HCT116 (cell line): ENCODE measurements at regions not wholly inside any gene's neighbourhood (a gene's known extent, or its start where the extent isn't known, plus 50 kb on each side); places are given as distances from the start of the nearest gene placed in this dataset.
"Not testable (repeated sequence)": the region's sequence is repeated elsewhere in the genome, so short reads cannot be mapped to it uniquely, and the experiment has no call there.

Experiments
- ATAC-seq: fragments of 200-7000 bp; cut with Tn5 transposase; 2 replicates; pipeline ENCODE4 v1.9.1; 2020; ENCODE audit warnings: mild to moderate bottlenecking, moderate library complexity
- BruUV-seq: library from RNA; stranded (reverse); fragments of 400-500 nt; replicated peaks from 2 replicates; lab custom pipeline; 2021; lab: Mats Ljungman, UMichigan
- CTCF ChIA-PET: fragments of 300-600 bp; sonication (Branson Sonifier 250); formaldehyde crosslinking; loops from one replicate; lab custom pipeline; 2021; ENCODE audit warnings: antibody characterized with exemption; lab: Charles Lee
- POLR2A ChIA-PET: fragments of 300-600, 350-600 bp; sonication (Branson Sonifier 250); formaldehyde crosslinking; loops from one replicate; lab custom pipeline; 2021; ENCODE audit warnings: antibody characterized with exemption; lab: Charles Lee
- RAD21 ChIA-PET, 2 experiments: fragments of 300-600 bp; sonication (Branson Sonifier 250); formaldehyde crosslinking; loops; one replicate each; lab custom pipeline; 2023; ENCODE audit warnings: low total read pairs in 2 of 2; ENCODE audit not compliant: uncharacterized antibody in 2 of 2, unreplicated experiment in 2 of 2, low non-redundant PET in 1 of 2; lab: Charles Lee
- DNase-seq: peaks from one replicate; pipeline ENCODE4 v3.0.0-alpha.2; 2010; ENCODE audit warnings: low read depth, low spot score
- H2AFZ ChIP-seq: fragments of 200-600 bp; shearing (Covaris generic), sonication (generic); 2 replicates; pipeline ENCODE4 v1.6.1; 2017; ENCODE audit warnings: low read depth, mixed run types, mixed read lengths, antibody characterized with exemption, low read length; ENCODE audit not compliant: poor library complexity, severe bottlenecking
- H3K27ac ChIP-seq: 2 replicates; pipeline ENCODE4 v1.5.1; 2012; ENCODE audit warnings: low read depth, low read length
- H3K27me3 ChIP-seq: fragments of 200-600 bp; sonication (generic); 2 replicates; pipeline ENCODE4 v1.6.1; 2016; ENCODE audit warnings: mixed run types, low read length, mixed read lengths; ENCODE audit not compliant: insufficient read depth
- H3K36me3 ChIP-seq, 2 experiments: fragments of 200-500 bp in 1 of 2; fragments of 200-600 bp in 1 of 2; sonication (Bioruptor generic) in 1 of 2; sonication (generic) in 1 of 2; 2 replicates each; pipeline versions ENCODE4 v1.5.1 to v1.6.1; 2014 to 2016; ENCODE audit warnings: low read length in 2 of 2, inconsistent platforms in 1 of 2, mixed read lengths in 1 of 2, mixed run types in 1 of 2; ENCODE audit not compliant: insufficient read depth in 2 of 2, control insufficient read depth in 1 of 2
- H3K4me1 ChIP-seq, 2 experiments: fragments of 200-600 bp in 1 of 2; sonication (generic) in 1 of 2; 2 replicates each; pipeline versions ENCODE4 v1.5.1 to v1.6.1; 2012 to 2017; ENCODE audit warnings: low read length in 2 of 2, inconsistent platforms in 1 of 2, mild to moderate bottlenecking in 1 of 2, mixed read lengths in 1 of 2, mixed run types in 1 of 2, moderate library complexity in 1 of 2; ENCODE audit not compliant: insufficient read depth in 2 of 2, control insufficient read depth in 1 of 2
- H3K4me2 ChIP-seq: fragments of 200-600 bp; sonication (generic); 2 replicates; pipeline ENCODE4 v1.6.1; 2017; ENCODE audit warnings: mixed run types, low read length, mixed read lengths
- H3K4me3 ChIP-seq, 2 experiments: fragments of 200-600 bp in 1 of 2; sonication (generic) in 1 of 2; replicated peaks in 1 of 2; 2 replicates each; pipeline ENCODE4 v1.5.1; 2011 to 2016; ENCODE audit warnings: low read length in 2 of 2, control low read depth in 1 of 2, low read depth in 1 of 2, mild to moderate bottlenecking in 1 of 2, mixed read lengths in 1 of 2, mixed run types in 1 of 2
- H3K79me2 ChIP-seq: fragments of 200-600 bp; sonication (generic); 2 replicates; pipeline ENCODE4 v1.6.1; 2017; ENCODE audit warnings: mild to moderate bottlenecking, mixed run types, low read length, moderate library complexity, mixed read lengths; ENCODE audit not compliant: insufficient read depth
- H3K9ac ChIP-seq: fragments of 200-600 bp; sonication (generic); 2 replicates; pipeline ENCODE4 v1.6.1; 2016; ENCODE audit warnings: low read length, mixed read lengths
- H3K9me2 ChIP-seq: fragments of 200-600 bp; sonication (generic), shearing (Covaris generic); 2 replicates; pipeline ENCODE4 v1.6.1; 2017; ENCODE audit warnings: mixed run types, mild to moderate bottlenecking, moderate library complexity; ENCODE audit not compliant: insufficient read depth
- H3K9me3 ChIP-seq, 2 experiments: fragments of 200-500 bp in 1 of 2; fragments of 200-600 bp in 1 of 2; sonication (Bioruptor generic) in 1 of 2; sonication (generic) in 1 of 2; 2 replicates each; pipeline ENCODE4 v1.6.1; 2014 to 2017; ENCODE audit warnings: low read length in 2 of 2, mixed read lengths in 2 of 2, inconsistent platforms in 1 of 2, low read depth in 1 of 2, mild to moderate bottlenecking in 1 of 2, mixed run types in 1 of 2, moderate library complexity in 1 of 2; ENCODE audit not compliant: control insufficient read depth in 1 of 2, insufficient read depth in 1 of 2
- H4K20me1 ChIP-seq: fragments of 200-600 bp; sonication (generic), shearing (Covaris generic); 2 replicates; pipeline ENCODE4 v1.6.1; 2017; ENCODE audit warnings: mixed run types, mild to moderate bottlenecking, moderate library complexity; ENCODE audit not compliant: insufficient read depth
- EZH2phosphoT487 ChIP-seq: fragments of 200-600 bp; IDR thresholded peaks from 2 replicates; pipeline ENCODE4 v1.6.1; 2018; ENCODE audit warnings: antibody characterized with exemption, borderline replicate concordance
- FOSL1 ChIP-seq: IDR thresholded peaks from 2 replicates; pipeline ENCODE4 v1.6.1; 2012; ENCODE audit warnings: low read depth
- RAD21 ChIP-seq: IDR thresholded peaks from 2 replicates; pipeline ENCODE4 v1.6.1; 2012; ENCODE audit warnings: low read depth, mild to moderate bottlenecking
- SRF ChIP-seq: IDR thresholded peaks from 2 replicates; pipeline ENCODE4 v1.6.1; 2012; ENCODE audit warnings: low read depth
- intact Hi-C: fragments of 100-400 bp; cut with micrococcal nuclease; formaldehyde crosslinking; loops from 2 replicates; pipeline ENCODE4 v1.10.0; 2022
- TF ChIP-seq, protein P1 (sequence below): IDR thresholded peaks from 2 replicates; pipeline ENCODE4 v1.6.1; 2012; ENCODE audit warnings: low read depth

DNA sequence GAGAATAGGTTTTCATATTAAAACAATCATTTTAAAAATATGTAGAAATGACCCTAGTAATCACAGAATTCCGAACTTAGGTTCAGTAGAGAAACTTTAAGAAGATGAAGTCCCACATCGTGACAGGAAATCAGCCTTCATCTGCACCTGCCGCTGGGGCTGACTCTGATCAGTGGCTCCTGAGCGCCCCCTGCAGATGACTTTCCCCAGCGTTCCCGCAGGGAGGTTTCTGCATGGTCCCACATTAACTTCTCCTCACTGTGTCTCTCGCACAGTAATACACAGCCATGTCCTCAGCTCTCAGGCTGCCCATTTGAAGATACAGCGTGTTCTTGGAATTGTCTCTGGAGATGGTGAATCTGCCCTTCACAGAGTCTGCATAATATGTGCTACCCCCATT is 1131.1 kb downstream of the TMEM121 start:
- ATAC-seq (no peak), DNase-seq (no peak)
- peaks cover 1 to 5% of the 10 kb centered on the region in 2 experiments; a peak in 2 of 4 replicates for H3K9me3 ChIP-seq
- H3K9me2 ChIP-seq: no peaks in the 10 kb centered on the region
- ChIA-PET RAD21 (no interaction called here), CTCF (no interaction called here), POLR2A (no interaction called here)
- intact Hi-C loops: no loop called here
- no peak overlapping the region for H3K4me2 ChIP-seq
- no peaks in the 10 kb centered on the region for H3K36me3 ChIP-seq
- BruUV-seq: no TSS peak
- H3K4me3 ChIP-seq: no peak overlapping the region
- no peak overlapping the region for H2AFZ ChIP-seq
- TF ChIP-seq FOSL1 (no peak), RAD21 (no peak), EZH2phosphoT487 (no peak), SRF (no peak)
- TF ChIP-seq, protein P1, sequence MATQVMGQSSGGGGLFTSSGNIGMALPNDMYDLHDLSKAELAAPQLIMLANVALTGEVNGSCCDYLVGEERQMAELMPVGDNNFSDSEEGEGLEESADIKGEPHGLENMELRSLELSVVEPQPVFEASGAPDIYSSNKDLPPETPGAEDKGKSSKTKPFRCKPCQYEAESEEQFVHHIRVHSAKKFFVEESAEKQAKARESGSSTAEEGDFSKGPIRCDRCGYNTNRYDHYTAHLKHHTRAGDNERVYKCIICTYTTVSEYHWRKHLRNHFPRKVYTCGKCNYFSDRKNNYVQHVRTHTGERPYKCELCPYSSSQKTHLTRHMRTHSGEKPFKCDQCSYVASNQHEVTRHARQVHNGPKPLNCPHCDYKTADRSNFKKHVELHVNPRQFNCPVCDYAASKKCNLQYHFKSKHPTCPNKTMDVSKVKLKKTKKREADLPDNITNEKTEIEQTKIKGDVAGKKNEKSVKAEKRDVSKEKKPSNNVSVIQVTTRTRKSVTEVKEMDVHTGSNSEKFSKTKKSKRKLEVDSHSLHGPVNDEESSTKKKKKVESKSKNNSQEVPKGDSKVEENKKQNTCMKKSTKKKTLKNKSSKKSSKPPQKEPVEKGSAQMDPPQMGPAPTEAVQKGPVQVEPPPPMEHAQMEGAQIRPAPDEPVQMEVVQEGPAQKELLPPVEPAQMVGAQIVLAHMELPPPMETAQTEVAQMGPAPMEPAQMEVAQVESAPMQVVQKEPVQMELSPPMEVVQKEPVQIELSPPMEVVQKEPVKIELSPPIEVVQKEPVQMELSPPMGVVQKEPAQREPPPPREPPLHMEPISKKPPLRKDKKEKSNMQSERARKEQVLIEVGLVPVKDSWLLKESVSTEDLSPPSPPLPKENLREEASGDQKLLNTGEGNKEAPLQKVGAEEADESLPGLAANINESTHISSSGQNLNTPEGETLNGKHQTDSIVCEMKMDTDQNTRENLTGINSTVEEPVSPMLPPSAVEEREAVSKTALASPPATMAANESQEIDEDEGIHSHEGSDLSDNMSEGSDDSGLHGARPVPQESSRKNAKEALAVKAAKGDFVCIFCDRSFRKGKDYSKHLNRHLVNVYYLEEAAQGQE: no peak
- no peak overlapping the region for H3K27ac ChIP-seq
- no peak overlapping the region for H3K9ac ChIP-seq
- no peaks in the 10 kb centered on the region for H4K20me1 ChIP-seq
- no peaks in the 10 kb centered on the region for H3K79me2 ChIP-seq
- H3K4me1 ChIP-seq: no peaks in the 10 kb centered on the region
- no peaks in the 10 kb centered on the region for H3K27me3 ChIP-seq

GRCh38 chr14:106658066-106658860 is 1131.9 kb downstream of the TMEM121 start:
- H3K9me3 ChIP-seq, ATAC-seq, H3K36me3 ChIP-seq, H3K4me2 ChIP-seq, H3K4me3 ChIP-seq, H3K79me2 ChIP-seq, CTCF ChIA-PET, intact Hi-C loops, H4K20me1 ChIP-seq, POLR2A ChIA-PET, H3K4me1 ChIP-seq, H2AFZ ChIP-seq, DNase-seq, BruUV-seq, H3K9ac ChIP-seq, H3K27me3 ChIP-seq, RAD21 ChIA-PET, H3K27ac ChIP-seq, H3K9me2 ChIP-seq: not testable (repeated sequence)

- ATAC-seq, intact Hi-C loops, BruUV-seq: not testable (repeated sequence)
These were observed 1135.2 kb downstream of the TMEM121 start for GRCh38 chr14:106661561-106661960.

More at GRCh38 chr14:106661561-106661960, 1135.2 kb downstream of the TMEM121 start:
- H3K9me3 ChIP-seq: peaks cover 4 to 11% of the 10 kb centered on the region in 2 experiments; a peak in 2 of 4 replicates
- H2AFZ ChIP-seq, H3K4me2 ChIP-seq, H4K20me1 ChIP-seq, H3K79me2 ChIP-seq, H3K27ac ChIP-seq, H3K9me2 ChIP-seq, RAD21 ChIA-PET, H3K4me3 ChIP-seq, POLR2A ChIA-PET, H3K9ac ChIP-seq, DNase-seq, CTCF ChIA-PET, H3K27me3 ChIP-seq, H3K36me3 ChIP-seq, H3K4me1 ChIP-seq: not testable (repeated sequence)
